NCI-H345 (cell line): ENCODE measurements at regions not wholly inside any gene's neighbourhood (a gene's known extent, or its start where the extent isn't known, plus 50 kb on each side); places are given as distances from the start of the nearest gene placed in this dataset.

Source experiments
- DNase-seq: peaks from one replicate; lab custom pipeline; 2025; lab: John Stamatoyannopoulos, UW

- no peak for DNase-seq
Observed at GRCh38 chr18:51933903-51934302, 406.1 kb upstream of the DCC start.

- DNase-seq: no peak
Observed at GRCh38 chr18:51936115-51936514, 403.9 kb upstream of the DCC start.

GRCh38 chr18:51941999-51942398 lies 398.0 kb upstream of the DCC start:
- DNase-seq: no peak

GRCh38 chr18:51943281-51943680 lies 396.7 kb upstream of the DCC start:
- no peak for DNase-seq

- DNase-seq: no peak
Observed at GRCh38 chr18:51946946-51947345, 393.1 kb upstream of the DCC start.

GRCh38 chr18:51952844-51953243 lies 387.2 kb upstream of the DCC start:
- no peak for DNase-seq

- no peak for DNase-seq
Observed at GRCh38 chr18:51953521-51953920, 386.5 kb upstream of the DCC start.

- no peak for DNase-seq
Observed at GRCh38 chr18:51955136-51955535, 384.9 kb upstream of the DCC start.

- no peak for DNase-seq
Observed at GRCh38 chr18:51957001-51957400, 383.0 kb upstream of the DCC start.

GRCh38 chr18:51980101-51980500 lies 359.9 kb upstream of the DCC start:
- DNase-seq: no peak

GRCh38 chr18:51988277-51988676 lies 351.7 kb upstream of the DCC start:
- DNase-seq: no peak

GRCh38 chr18:51997129-51997528 lies 342.9 kb upstream of the DCC start:
- DNase-seq: no peak

GRCh38 chr18:51998066-51998465 lies 341.9 kb upstream of the DCC start:
- no peak for DNase-seq

- no peak for DNase-seq
Observed at GRCh38 chr18:51998711-51999110, 341.3 kb upstream of the DCC start.

GRCh38 chr18:51999351-51999750 lies 340.6 kb upstream of the DCC start:
- no peak for DNase-seq

GRCh38 chr18:52000435-52000834 lies 339.6 kb upstream of the DCC start:
- no peak for DNase-seq

- DNase-seq: no peak
Observed at GRCh38 chr18:52001106-52001505, 338.9 kb upstream of the DCC start.

- no peak for DNase-seq
Observed at GRCh38 chr18:52002600-52002999, 337.4 kb upstream of the DCC start.

- no peak for DNase-seq
Observed at GRCh38 chr18:52007105-52007504, 332.9 kb upstream of the DCC start.

GRCh38 chr18:52008330-52008729 lies 331.7 kb upstream of the DCC start:
- no peak for DNase-seq

GRCh38 chr18:52008736-52009135 lies 331.3 kb upstream of the DCC start:
- no peak for DNase-seq

- DNase-seq: no peak
Observed at GRCh38 chr18:52009958-52010357, 330.0 kb upstream of the DCC start.

- no peak for DNase-seq
Observed at GRCh38 chr18:52045946-52046675, 293.9 kb upstream of the DCC start.

- no peak for DNase-seq
Observed at GRCh38 chr18:52046842-52047241, 293.2 kb upstream of the DCC start.
